ENCODE measurements at regions not wholly inside any gene's neighbourhood (a gene's known extent, or its start where the extent isn't known, plus 50 kb on each side); places are given as distances from the start of the nearest gene placed in this dataset.
"Not testable (repeated sequence)": the region's sequence is repeated elsewhere in the genome, so short reads cannot be mapped to it uniquely, and the experiment has no call there.

DNA sequence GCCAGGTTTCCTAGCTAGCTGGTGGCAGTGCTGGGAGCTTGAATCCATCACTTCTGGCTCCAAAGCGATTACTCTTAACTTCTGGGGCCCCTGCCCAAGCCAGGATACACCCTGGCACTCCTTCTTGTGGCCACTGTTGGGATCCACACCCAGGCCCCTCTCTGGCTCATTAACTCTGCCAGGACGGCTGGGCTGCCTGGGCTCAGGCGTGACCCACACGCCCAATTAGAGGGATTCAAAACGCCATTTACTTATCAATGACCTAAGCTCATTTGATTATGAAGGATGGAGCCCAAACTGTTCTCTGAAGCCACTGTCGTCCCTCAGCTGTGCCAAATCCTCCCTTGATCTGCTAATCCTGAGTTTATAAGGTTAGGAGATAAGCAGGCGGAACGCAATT lies 79.7 kb upstream of the BRD7 start:
- TF ChIP-seq POLR2A (IDR thresholded peaks at IDR 0.05; ENCODE audit: low read depth, low read length) (no peak), JUN (IDR thresholded peaks at IDR 0.05; ENCODE audit: borderline replicate concordance, insufficient read depth, insufficient read length, low read depth) (no peak), EZH2 (IDR thresholded peaks at IDR 0.05; ENCODE audit: borderline replicate concordance, low read depth, low read length, severe bottlenecking) (no peak), POLR2AphosphoS5 (IDR thresholded peaks at IDR 0.05; ENCODE audit: insufficient read depth, low read depth, low read length) (no peak)
- TF ChIP-seq, protein P1, sequence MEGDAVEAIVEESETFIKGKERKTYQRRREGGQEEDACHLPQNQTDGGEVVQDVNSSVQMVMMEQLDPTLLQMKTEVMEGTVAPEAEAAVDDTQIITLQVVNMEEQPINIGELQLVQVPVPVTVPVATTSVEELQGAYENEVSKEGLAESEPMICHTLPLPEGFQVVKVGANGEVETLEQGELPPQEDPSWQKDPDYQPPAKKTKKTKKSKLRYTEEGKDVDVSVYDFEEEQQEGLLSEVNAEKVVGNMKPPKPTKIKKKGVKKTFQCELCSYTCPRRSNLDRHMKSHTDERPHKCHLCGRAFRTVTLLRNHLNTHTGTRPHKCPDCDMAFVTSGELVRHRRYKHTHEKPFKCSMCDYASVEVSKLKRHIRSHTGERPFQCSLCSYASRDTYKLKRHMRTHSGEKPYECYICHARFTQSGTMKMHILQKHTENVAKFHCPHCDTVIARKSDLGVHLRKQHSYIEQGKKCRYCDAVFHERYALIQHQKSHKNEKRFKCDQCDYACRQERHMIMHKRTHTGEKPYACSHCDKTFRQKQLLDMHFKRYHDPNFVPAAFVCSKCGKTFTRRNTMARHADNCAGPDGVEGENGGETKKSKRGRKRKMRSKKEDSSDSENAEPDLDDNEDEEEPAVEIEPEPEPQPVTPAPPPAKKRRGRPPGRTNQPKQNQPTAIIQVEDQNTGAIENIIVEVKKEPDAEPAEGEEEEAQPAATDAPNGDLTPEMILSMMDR (IDR thresholded peaks at IDR 0.05; ENCODE audit: extremely low read depth in 1 of 2, insufficient read depth in 1 of 2, low read depth in 1 of 2, low read length in 2 of 2): no peak
- TF ChIP-seq, protein P2, sequence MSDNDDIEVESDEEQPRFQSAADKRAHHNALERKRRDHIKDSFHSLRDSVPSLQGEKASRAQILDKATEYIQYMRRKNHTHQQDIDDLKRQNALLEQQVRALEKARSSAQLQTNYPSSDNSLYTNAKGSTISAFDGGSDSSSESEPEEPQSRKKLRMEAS (IDR thresholded peaks at IDR 0.05; ENCODE audit: insufficient read depth, insufficient read length): no peak
- dilution Hi-C loops (cut with MboI; ENCODE audit: extremely low pct_ligation_motif_present, low sequenced_read_pairs) (no loop called here), intact Hi-C loops (cut with micrococcal nuclease) (no loop called here)
- no peaks in the 10 kb centered on the region for H3K9me1 ChIP-seq (replicated peaks; ENCODE audit: control insufficient read depth, extremely low read depth, insufficient read depth, low read length)
- no peaks in the 10 kb centered on the region for H3K79me2 ChIP-seq (ENCODE audit: control insufficient read depth, insufficient read depth, low read length)
- no peak for DNase-seq (ENCODE audit: low read depth, low spot score)
- H3K36me3 ChIP-seq (ENCODE audit: control insufficient read depth in 2 of 2, extremely low read depth in 1 of 2, insufficient read depth in 2 of 2, low read length in 2 of 2): no peaks in the 10 kb centered on the region
- H3K27ac ChIP-seq (ENCODE audit: insufficient read depth, low read depth, low read length): no peak overlapping the region
- no peak overlapping the region for H3K4me2 ChIP-seq (ENCODE audit: insufficient read depth, low read length)
- no peaks in the 10 kb centered on the region for H4K20me1 ChIP-seq (replicated peaks; ENCODE audit: control insufficient read depth, extremely low read depth, insufficient read depth, low read length)
- no peaks in the 10 kb centered on the region for H3K4me1 ChIP-seq (ENCODE audit: control insufficient read depth, extremely low read depth, insufficient read depth, low read length)
- no peak overlapping the region for H3K9ac ChIP-seq (replicated peaks; ENCODE audit: extremely low read depth, insufficient read depth, low read length)
- no peaks in the 10 kb centered on the region for H3K9me3 ChIP-seq (replicated peaks; ENCODE audit: control insufficient read depth, insufficient read depth, low read length)
- no peaks in the 10 kb centered on the region for H3K27me3 ChIP-seq (ENCODE audit: control insufficient read depth in 2 of 2, insufficient read depth in 2 of 2, low read length in 2 of 2)
- H3K4me3 ChIP-seq (replicated peaks in 1 of 3; ENCODE audit: insufficient read depth in 1 of 3, low read depth in 1 of 3, low read length in 3 of 3): no peak overlapping the region
- no peak overlapping the region for H2AFZ ChIP-seq (ENCODE audit: low read depth, low read length)
- FAIRE-seq: no peak
- ChIA-PET CTCF (no interaction called here), POLR2A (no interaction called here)
- no TSS peak for BruUV-seq (replicated peaks)

DNA sequence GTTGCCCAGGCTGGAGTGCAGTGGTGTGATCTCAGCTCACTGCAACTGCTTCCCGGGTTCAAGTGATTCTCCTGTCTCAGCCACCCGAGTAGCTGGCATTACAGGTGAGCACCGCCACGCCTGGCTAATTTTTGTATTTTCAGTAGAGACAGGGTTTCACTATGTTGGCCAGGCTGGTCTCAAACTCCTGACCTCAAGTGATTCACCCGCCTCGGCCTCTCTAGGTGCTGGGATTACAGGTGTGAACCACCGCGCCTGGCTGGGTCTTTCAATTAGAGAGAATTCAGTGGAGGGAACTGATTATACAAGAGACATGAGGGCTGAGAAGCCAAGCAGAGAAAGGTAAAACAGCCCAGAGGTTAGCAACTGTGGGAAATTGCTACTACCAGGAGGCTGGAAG lies 78.6 kb upstream of the BRD7 start:
- DNase-seq (ENCODE audit: low read depth, low spot score); H3K4me2 ChIP-seq (ENCODE audit: insufficient read depth, low read length); H3K36me3 ChIP-seq (ENCODE audit: control insufficient read depth in 2 of 2, extremely low read depth in 1 of 2, insufficient read depth in 2 of 2, low read length in 2 of 2); H3K9me1 ChIP-seq (replicated peaks; ENCODE audit: control insufficient read depth, extremely low read depth, insufficient read depth, low read length); dilution Hi-C loops (cut with MboI; ENCODE audit: extremely low pct_ligation_motif_present, low sequenced_read_pairs); H2AFZ ChIP-seq (ENCODE audit: low read depth, low read length); H3K9me3 ChIP-seq (replicated peaks; ENCODE audit: control insufficient read depth, insufficient read depth, low read length); POLR2A ChIA-PET; H4K20me1 ChIP-seq (replicated peaks; ENCODE audit: control insufficient read depth, extremely low read depth, insufficient read depth, low read length); FAIRE-seq; H3K4me1 ChIP-seq (ENCODE audit: control insufficient read depth, extremely low read depth, insufficient read depth, low read length); intact Hi-C loops (cut with micrococcal nuclease); H3K9ac ChIP-seq (replicated peaks; ENCODE audit: extremely low read depth, insufficient read depth, low read length); BruUV-seq (replicated peaks); H3K27me3 ChIP-seq (ENCODE audit: control insufficient read depth in 2 of 2, insufficient read depth in 2 of 2, low read length in 2 of 2); H3K27ac ChIP-seq (ENCODE audit: insufficient read depth, low read depth, low read length); H3K4me3 ChIP-seq (replicated peaks in 1 of 3; ENCODE audit: insufficient read depth in 1 of 3, low read depth in 1 of 3, low read length in 3 of 3); H3K79me2 ChIP-seq (ENCODE audit: control insufficient read depth, insufficient read depth, low read length); CTCF ChIA-PET: not testable (repeated sequence)
